NT2/D1 (cell line): ENCODE measurements at regions not wholly inside any gene's neighbourhood (a gene's known extent, or its start where the extent isn't known, plus 50 kb on each side); places are given as distances from the start of the nearest gene placed in this dataset.

ENCODE experiments used
- SUZ12 ChIP-seq: IDR thresholded peaks from 2 replicates; pipeline ENCODE4 v1.6.1; 2011; ENCODE audit not compliant: insufficient read length, insufficient read depth; ENCODE audit errors: extremely low read depth
- YY1 ChIP-seq: IDR thresholded peaks from 2 replicates; pipeline ENCODE4 v1.6.1; 2011; ENCODE audit not compliant: insufficient read length, insufficient read depth
- ZNF274 ChIP-seq: IDR thresholded peaks from 2 replicates; pipeline ENCODE4 v1.6.1; 2011; ENCODE audit warnings: mild to moderate bottlenecking, low read depth, low read length

DNA sequence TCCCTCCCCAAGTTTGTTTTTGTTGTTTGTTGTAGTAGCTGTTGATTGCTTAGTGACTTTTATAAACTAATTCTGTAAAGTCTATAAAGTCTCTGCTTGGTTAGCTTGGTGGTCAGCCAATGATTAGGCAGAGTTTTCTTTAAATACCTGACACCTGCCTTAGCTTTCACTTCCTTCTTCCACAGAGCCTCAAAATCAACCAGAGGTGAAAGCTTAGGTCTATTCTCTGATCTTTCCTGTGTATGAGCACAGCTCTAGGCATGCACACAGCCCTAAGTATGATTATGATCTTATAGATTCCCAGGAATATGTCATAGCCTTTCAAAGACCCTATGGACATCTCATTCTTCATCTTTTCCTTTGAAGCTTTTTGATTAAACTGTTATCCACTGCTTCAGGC is 514.7 kb downstream of the AACS start:
- TF ChIP-seq YY1 (no peak), ZNF274 (no peak), SUZ12 (no peak)
